CD4-positive, alpha-beta T cell treated with Interleukin-21 for 1 hour (primary cell): ENCODE measurements at regions not wholly inside any gene's neighbourhood (a gene's known extent, or its start where the extent isn't known, plus 50 kb on each side); places are given as distances from the start of the nearest gene placed in this dataset.

Source experiments
- DNase-seq: peaks from one replicate; pipeline ENCODE4 v3.0.0-alpha.2; 2020

DNA sequence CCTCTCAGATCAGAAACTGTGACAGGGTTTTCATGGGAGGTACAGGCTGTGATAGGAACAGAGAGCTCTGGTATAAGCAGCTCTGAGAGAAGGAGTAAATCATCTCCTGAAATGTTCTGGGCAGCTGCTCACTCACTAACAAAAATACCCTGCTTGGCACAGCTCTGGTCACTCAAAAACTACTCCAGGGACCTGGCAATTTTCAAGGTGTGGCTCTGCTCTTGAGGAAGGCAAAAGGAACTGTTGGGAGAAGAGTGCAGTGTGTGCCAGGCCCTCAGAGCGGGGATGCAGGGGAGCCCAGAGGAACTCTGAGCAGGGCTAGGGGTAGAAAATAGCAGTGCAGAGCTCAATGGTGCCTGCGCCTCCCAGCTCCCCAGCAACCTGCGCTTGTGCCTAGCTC, 180.5 kb upstream of the ZBED5 start:
- DNase-seq: no peak

DNA sequence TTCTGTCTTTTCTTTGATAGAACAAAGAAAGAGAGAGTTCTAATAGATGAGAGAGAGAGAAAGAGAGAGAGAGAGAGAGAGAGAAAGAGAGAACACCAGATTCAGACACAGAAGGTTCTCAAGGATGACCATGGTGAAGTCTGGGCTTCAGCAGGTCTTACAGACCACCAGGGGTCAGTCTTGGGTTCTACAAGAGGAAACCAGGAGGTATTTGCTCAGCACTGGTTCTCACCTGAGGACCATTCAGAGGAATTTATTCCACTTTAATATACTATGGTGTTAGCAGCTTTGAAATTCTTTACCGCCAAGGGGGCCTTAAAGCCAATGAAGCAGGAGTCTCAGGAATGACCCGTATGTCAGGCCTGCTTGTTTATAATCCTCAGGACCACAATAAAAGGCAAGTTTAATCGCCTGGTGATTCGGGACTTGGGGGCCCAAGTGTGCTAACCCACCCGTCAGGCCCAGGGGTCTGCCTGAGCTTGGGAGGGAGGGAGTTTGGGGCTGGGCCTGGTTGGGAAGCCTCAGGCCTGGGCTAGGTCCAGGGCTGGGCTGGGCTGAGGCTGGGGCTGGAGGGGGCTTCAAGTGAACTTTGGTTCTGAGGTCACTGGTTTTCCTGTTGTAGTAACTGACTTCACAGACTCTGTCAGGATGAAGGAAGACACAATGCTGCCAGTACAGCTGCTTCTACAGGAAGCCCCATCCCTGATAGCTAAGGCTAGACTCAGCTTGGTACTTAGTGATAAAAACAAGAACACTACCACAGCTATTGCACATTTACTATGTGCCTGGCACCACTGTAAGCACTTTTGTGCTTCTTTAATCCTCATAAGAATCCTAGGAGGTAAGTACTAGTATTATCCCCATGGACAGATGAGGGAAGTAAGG, 179.2 kb upstream of the ZBED5 start:
- DNase-seq: peak; percentile 65

DNA sequence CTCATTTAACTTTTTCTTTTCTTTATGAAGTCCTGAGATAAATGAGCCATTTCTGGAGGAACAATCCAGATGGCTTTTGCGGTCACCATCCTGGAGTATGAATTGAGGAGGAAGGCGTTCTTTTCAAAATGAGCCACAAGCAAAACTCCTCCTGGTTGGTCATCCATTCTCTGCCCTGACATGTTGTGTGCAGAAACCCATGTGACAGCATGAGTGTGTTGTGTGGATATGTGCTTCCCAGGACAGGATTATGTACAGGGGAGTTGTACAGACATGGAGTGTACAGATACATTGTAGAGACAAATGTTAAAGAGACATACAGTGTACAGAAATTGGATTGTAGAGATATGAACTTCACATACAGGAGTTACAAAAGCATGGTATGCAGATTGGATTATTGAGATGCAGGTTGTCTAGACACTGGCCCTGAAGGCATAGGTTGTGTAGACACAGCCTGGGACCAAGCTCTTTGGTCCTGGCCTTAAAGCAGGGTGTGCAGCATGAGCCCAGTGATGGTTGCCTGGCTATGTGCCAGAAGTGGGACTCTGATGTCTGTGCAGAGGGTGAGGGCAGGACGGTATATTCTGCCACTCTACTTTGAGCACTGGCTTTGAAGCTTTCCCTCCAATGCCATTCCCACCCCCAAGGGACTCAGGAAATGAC, 178.5 kb upstream of the ZBED5 start:
- no peak for DNase-seq

DNA sequence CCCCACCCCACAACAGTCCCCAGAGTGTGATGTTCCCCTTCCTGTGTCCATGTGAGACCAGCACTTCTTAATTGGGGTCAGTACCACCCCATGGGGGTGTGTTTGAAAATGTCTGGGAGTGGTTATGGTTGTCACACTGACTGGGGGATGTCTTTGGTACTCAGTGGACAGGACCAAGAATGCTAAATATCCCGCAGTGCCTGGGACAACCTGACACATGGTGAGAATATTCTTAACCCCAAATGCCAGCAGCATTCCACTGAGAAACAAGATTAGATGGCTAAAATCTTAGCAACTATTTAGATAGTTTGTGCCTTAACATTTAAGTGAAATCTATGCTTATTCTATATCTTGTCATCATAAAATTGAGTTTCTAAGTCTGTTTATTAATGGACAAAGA, 177.5 kb upstream of the ZBED5 start:
- DNase-seq: no peak

DNA sequence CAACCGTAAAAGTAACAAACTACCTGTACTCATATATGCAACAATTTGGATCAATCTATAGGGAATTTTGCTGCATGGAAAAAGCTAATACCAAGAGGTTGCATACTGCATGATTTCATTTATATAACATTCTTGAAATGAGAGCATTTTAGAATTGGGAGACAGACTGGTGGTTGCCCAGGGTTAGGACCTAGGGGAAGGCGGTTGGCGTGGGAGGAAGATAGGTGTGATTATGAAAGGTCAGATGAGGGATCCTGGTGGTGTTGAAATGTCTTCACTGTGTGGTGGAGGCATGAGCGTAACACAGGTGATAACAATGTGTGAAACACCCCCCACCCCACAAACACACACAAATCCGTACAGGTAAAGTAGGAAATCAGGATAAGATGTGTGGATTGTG, 176.6 kb upstream of the ZBED5 start:
- DNase-seq: no peak

DNA sequence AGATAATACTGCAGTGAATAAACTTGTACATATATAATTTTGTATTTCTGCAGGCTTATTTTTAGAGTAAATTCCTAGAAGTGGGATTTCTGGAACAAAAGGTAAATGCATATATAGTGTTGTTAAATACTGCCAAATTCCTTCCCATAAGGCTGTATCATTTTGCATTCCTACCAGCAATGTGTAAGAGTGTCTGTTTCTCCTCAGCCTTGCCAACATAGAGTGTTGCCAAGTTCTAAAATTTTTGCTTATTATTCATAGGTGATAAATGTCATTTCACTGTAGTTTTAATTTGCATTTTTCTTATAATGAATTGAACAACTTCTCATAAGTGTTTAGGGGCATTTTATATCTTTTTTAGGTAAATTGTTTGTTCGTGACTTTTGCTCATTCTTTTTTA, 174.2 kb upstream of the ZBED5 start:
- DNase-seq: no peak

DNA sequence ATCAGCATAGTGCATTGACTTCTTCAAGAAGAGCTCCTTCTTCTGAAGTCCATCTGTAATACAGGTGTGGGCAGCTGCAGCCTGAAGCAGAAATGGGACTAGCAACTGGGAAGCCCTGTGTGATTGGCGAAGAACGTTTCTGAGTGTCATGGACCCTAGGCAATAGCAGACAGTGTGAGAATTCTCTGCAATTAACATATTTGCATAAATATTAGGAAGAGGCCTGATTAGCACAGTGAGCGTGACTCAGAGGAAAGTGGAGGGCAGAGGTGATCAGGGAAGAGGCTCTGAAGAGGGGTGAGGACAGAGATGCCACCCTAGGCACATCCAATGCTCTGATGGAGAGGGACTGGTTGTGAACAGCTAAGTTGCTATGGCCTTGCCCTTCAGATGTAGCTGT, 171.2 kb upstream of the ZBED5 start:
- DNase-seq: no peak

DNA sequence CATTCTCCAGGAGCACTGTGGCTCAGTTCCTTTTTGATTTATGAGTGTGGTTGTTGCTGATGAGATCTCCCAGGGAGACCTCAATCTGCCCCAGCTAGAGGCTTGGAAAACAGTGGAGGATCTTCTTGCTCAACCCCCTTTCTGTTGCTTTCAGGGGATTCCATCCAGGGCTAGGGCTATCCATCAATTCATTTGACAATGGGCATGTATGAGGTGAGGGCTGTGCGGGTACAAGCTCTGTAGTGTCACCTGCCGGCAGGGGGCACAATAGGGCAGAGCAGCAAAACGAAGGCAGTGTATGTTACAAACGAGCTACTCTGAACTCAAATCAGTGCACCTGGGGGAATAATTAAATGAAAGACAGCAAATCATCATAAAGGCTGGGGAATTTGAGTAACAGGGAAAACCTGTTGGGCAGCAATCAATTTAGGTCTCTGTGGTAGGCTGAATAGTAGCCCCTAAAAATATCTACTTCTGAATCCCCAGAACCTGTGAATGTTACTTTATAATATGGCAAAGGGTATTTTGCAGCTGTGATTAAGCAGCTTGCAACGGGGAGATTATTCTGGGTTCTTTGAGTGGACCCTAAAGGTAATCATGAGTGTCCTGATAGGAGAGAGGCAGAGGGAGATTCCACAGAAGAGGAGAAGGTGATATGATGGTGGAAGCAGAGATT, 170.3 kb upstream of the ZBED5 start:
- peak; percentile 73 for DNase-seq

DNA sequence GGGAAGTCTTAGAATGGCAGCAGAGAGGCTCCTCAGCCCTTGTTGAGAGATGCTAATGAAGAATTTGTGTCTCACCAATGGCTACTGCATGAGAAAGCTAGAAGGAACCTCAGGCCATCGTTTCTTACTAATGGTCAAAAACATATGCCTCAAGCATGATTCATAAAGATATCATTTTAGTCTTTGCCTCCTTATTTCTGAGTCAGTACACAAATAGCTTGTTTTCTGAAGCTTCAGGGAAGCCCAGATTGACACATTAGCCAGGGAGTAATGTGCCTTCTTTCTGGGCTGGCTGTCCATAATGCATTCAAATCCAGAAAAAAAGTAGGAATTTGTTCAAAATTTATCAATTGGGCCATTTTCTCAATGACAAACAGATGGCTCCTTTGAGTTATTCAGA, 169.4 kb upstream of the ZBED5 start:
- no peak for DNase-seq

DNA sequence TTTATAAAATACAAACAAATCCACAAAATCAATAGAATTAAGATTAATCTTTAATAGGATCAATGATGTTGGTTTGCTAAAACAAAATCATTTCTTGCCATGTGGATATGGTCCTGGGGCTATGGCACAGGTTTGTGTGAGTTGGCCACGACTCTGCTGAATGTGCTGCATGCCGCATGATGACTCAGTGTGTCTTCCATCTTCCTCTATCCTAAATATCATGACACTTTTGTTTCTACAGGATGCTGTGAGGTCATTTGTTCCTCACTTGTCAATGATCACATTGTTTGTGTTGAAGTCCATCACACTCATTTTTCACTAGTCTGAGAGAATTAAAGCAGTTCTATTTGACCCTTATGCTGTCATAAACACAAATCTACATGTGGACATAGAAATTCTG, 167.2 kb upstream of the ZBED5 start:
- no peak for DNase-seq

DNA sequence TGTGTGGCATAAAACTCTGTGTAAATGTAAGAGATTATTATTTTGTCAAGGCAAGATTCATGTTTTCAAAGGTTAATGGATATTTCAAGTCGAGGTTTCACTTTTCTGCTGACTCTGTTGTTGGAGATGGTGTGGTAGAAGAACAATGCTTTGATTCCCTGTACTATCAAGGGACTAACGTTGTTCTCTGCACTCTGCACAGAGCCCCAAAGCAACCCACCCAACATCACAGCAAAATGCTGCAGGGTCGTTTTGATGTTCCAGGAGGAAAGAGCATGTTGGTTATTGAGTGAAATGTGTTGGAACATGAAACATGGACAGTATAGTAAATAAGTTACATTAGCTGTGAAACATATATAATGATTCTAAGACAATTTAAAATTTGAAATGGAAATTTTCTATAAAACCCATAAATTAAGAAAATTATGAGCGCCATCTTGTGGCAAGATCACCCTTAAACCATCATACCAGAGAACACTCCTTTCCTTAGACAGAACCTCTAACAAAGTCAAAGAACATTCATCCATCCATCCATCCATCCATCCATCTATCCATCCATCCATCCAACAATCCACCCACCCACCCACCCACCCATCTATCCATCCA, 164.4 kb upstream of the ZBED5 start:
- DNase-seq: peak; percentile 40

DNA sequence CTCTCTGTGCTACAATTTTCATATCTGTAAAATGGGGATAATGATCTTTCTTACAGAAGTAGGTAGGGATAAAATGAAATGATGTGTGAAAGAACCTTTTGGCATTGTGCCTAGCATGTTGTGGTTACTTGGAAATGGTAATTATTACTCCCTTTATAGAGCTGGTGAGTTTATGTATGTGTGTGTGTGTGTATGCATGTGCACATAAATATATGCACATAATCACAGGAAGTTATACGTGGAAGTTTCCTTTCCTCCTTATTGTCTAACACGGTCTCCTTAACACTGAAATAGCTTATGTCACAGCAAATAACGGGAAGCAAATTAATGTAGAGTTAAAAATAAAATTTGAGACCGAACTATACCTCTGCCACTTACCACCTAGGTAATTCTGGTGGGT, 163.7 kb upstream of the ZBED5 start:
- DNase-seq: no peak

DNA sequence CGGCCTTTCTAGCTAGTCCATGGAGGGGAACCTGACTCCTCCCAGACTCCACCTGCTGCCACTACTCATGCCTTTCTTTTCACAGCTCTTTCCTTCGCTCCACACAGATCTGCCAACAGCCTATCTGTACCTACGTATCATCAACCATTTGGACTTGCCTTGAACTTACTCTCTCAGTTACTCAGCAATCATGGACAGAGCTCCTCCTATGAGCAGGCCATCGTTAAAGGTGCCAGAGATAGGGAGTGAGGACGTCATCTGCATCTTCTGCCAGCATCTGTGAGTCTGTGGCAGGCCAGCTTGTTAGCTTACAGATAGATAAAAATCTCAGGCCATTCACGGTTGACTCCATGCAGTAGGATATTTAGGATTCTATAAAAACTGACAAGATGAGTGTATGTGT, 162.9 kb upstream of the ZBED5 start:
- no peak for DNase-seq

DNA sequence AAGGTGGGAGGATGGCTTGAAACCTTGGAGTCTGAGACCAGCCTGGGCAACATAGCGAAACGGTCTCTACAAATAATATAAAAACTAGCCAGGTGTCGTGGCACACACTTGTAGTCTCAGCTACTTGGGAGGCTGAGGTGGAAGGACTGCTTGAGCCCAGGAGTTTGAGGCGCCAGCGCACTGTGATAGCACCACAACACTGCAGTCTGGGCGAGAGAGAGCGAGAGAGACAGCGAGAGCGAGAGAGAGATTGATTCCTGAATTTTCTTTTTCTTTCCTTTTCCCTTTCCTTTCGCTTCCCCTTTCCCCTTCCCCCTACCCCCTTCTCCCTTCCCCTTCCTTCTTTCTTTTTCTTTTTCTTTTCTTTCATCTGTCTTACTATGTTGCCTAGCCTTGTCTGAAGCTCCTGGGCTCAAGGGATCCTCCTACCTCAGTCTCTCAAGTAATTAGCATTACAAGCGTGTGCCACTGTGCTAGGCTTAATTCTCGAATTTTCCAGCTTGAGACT, 162.4 kb upstream of the ZBED5 start:
- DNase-seq: no peak

DNA sequence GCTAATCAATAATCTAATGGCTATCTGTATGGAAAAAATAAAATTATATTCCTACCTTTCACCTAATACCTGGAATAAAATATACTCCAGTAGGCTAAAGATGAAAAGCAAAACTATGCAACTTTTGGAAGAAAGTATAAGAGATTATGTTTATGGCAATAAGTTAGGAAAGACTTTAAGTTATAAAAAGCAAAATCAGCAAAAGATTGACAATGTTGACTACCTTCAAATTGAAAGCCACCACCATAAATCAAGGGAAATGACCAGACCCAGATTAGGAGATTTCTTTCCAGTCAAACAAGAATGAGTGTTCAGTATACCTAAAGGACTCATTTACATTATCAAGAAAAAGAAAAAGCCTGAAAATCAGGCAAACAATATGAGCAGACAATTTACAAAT, 159.1 kb upstream of the ZBED5 start:
- no peak for DNase-seq

DNA sequence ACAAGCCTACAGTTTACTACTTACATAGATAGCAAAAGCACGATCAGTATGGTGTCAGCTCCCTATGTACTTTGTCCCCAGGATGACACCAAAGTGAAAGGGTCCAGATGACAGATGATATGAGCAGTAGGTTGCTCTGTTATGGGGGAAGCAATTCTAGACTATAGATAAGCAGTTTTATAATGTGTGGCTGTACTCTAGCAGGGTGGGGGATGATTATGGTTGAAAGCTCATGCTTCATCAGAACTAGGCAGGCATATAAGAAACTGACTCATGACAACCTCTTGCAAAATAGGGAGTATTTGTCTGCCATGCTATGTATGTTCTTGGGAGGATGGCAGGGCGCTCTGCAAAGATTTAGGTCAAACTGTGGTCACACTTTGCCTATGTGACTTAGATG, 158.2 kb upstream of the ZBED5 start:
- DNase-seq: no peak

DNA sequence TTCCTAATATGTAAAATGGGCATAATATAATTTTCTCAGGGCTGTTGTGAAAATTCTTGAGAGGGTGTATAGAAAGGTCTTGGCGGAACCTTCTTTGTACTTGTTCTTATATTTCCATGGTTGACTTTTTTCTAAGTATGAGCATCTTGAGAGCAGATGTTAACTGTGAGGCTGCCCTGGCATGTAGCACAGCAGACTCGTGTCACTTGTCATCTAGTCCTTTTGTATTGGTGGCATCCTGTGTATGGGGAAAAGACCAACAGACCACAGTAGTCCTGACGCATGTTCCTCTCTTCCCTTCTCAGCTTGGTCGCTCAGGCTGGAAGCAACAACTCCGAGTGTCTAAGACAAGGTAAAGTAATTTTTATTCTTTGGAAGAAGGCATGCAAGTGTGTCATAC, 153.8 kb upstream of the ZBED5 start:
- no peak for DNase-seq

DNA sequence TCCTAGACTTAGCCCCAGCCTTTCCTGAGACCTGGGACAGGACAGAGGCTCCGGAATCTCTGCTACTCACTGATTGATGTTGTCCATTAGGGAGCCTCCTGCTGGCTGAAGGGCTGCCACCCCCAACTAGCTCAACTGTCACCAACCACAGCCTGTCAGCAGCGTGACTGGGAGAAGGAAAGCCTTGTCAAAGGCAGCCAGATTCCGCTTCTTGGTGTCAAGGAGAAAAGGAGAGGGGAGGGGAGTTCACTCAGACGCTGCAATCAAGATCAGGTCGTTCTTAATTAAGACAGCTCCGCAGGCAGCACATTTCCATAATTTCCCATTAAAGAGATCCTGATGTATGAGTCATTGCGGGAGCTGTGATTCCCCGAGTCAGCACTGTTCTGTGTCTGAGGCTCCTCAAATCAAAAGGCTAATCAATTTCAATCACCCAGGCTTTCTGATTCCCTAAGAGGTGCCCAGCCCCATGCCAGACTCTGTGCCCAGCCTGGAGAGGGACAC, 152.8 kb upstream of the ZBED5 start:
- DNase-seq: peak; percentile 8

DNA sequence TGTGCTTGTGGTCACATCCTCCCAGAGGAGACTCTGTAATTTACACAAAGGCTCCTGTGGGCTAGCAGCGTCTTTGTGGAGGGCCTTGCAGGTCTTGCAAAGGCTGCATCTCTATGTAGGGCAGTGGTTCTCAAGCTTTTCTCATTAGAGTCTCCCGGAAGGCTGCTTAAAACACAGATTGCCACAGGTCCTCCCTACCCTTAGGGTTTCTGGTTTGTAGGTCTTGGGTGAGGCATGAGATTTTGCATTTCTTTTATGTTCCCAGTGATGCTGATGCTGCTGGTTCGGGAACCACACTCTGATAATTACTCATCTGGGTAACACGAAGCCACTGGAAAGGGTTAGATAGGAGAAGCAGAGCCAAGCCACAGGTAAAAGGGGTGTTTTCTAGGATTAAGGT, 151.3 kb upstream of the ZBED5 start:
- no peak for DNase-seq

DNA sequence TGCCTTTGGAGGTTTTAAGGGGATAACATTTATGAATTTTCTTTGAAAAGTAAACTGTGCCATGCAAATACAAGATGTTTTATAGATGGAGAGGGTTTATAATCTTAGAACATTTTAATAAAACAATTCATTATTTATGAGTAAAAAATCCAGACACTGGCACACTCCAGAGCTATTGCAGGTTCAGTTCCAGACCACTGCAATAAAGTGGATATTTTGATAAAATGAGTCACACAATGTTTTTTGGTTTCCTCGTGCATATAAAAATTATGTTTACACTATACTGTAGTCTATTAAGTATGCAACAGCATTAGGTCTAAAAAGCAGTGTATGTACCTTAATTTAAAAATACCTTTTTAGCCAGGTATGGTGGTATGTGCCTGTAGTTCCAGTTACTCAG, 146.2 kb upstream of the ZBED5 start:
- DNase-seq: no peak

DNA sequence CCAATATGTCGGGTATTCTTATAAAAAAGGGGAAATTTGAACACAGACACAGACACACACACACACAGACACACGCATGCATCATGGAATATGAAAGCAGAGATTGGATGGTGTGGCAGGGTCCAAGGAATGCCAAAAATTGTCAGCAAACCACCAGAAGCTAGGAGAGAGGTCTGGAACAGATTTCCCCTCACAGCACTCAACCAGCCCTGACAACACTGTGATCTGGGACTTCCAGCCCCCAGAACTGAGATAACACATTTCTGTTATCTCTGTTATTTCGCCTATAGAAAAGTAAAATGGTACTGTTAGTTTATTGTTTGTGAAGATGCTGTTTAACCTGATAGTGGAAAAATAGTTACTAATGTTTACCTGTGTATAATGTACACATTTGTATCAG, 145.4 kb upstream of the ZBED5 start:
- DNase-seq: no peak

DNA sequence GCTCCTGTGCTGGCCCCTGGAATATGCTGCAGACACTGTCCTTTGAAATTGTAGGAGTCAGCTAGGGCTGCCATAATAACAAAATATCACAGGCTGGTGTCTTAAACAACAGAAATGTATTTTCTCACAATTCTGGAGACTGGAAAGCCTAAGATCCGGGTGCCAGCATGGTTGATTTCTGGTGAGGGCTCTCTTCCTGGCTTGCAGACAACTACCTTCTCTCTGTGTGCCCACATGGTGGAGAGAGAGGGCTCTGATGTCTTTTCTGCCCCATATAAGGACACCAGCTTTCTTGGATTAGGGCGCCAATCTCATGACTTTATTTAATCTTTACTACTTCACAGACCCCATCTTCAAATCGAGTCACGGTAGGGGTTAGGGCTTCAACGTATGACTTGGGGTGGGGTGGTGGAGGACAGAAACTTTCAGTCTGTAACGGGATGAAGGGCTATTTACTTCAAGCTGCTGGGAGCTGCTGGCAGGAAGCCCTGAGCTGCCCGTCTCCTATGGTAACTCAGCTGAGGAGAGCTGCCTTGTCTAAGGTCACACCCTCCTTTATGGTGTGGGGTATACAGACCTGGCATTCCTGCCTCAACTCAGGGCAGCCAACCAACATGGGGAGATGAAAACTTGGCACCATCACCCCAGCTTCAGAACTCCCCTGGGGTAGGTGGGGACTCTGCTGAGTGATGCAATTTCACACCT, 142.9 kb upstream of the ZBED5 start:
- no peak for DNase-seq

DNA sequence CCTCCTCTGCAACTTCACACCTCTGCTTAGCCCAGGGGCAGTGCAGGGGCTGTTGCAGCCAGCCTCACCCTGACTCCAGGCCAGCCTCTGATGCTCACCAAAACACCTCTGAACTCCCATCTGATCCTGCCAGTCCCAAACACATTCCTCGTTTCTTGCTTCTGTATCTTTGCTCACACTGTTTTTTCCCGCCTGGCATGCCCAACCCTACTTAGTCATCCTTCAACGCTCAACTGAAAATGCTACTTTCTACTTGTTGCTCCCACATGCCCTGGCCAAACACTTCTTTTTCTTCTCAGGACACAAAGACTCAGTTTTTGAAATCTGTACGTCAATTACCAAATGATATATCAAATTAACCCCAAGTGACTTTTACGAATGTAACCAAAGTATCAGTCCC, 140.8 kb upstream of the ZBED5 start:
- DNase-seq: no peak
